H9 (cell line): ENCODE measurements at regions not wholly inside any gene's neighbourhood (a gene's known extent, or its start where the extent isn't known, plus 50 kb on each side); places are given as distances from the start of the nearest gene placed in this dataset.

Experiments used
- DNase-seq: peaks from one replicate; pipeline ENCODE4 v3.0.0-alpha.2; 2017
- H2AFZ ChIP-seq: one replicate; pipeline ENCODE4 v1.6.1; 2013; ENCODE audit warnings: mild to moderate bottlenecking, low read length, control low read depth, moderate library complexity
- H2AK5ac ChIP-seq: 2 replicates; pipeline ENCODE4 v1.6.1; 2013; ENCODE audit warnings: low read length, control low read depth, mixed read lengths; ENCODE audit not compliant: insufficient read length
- H2BK120ac ChIP-seq: one replicate; pipeline ENCODE4 v1.6.1; 2013; ENCODE audit warnings: low read depth, mild to moderate bottlenecking, low read length, control low read depth, inconsistent platforms; ENCODE audit not compliant: poor library complexity, severe bottlenecking
- H2BK12ac ChIP-seq: 2 replicates; pipeline ENCODE4 v1.6.1; 2013; ENCODE audit warnings: low read length, control low read depth, mixed read lengths, low read depth; ENCODE audit not compliant: insufficient read length
- H2BK15ac ChIP-seq: 2 replicates; pipeline ENCODE4 v1.6.1; 2013; ENCODE audit warnings: low read depth, low read length, control low read depth
- H2BK20ac ChIP-seq: one replicate; pipeline ENCODE4 v1.6.1; 2013; ENCODE audit warnings: low read depth, mild to moderate bottlenecking, low read length, control low read depth, inconsistent platforms; ENCODE audit not compliant: poor library complexity, severe bottlenecking
- H2BK5ac ChIP-seq: 2 replicates; pipeline ENCODE4 v1.6.1; 2013; ENCODE audit warnings: low read length, control low read depth, mixed read lengths; ENCODE audit not compliant: insufficient read length
- H3K14ac ChIP-seq: 2 replicates; pipeline ENCODE4 v1.6.1; 2013; ENCODE audit warnings: low read length, control low read depth; ENCODE audit not compliant: insufficient read depth
- H3K18ac ChIP-seq: 2 replicates; pipeline ENCODE4 v1.6.1; 2013; ENCODE audit warnings: low read depth, mild to moderate bottlenecking, mixed read lengths, low read length, control low read depth; ENCODE audit not compliant: insufficient read length
- H3K23ac ChIP-seq: 2 replicates; pipeline ENCODE4 v1.6.1; 2013; ENCODE audit warnings: low read length, control low read depth, mixed read lengths, low read depth; ENCODE audit not compliant: insufficient read length
- H3K23me2 ChIP-seq: 2 replicates; pipeline ENCODE4 v1.6.1; 2013; ENCODE audit warnings: low read depth, mild to moderate bottlenecking, mixed read lengths, low read length, control low read depth; ENCODE audit not compliant: insufficient read length, poor library complexity, severe bottlenecking
- H3K27ac ChIP-seq: 2 replicates; pipeline ENCODE4 v1.5.1; 2013; ENCODE audit warnings: low read length, control low read depth, mixed read lengths, low read depth; ENCODE audit not compliant: insufficient read length
- H3K27me3 ChIP-seq: 2 replicates; pipeline ENCODE4 v1.6.1; 2013; ENCODE audit warnings: low read length, control low read depth, inconsistent platforms; ENCODE audit not compliant: insufficient read depth
- H3K4ac ChIP-seq: 2 replicates; pipeline ENCODE4 v1.6.1; 2013; ENCODE audit warnings: low read depth, mild to moderate bottlenecking, control low read depth, inconsistent platforms, low read length, moderate library complexity
- H3K4me1 ChIP-seq: 2 replicates; pipeline ENCODE4 v1.6.1; 2013; ENCODE audit warnings: low read length, control low read depth, inconsistent platforms; ENCODE audit not compliant: insufficient read depth
- H3K4me2 ChIP-seq: 2 replicates; pipeline ENCODE4 v1.6.1; 2013; ENCODE audit warnings: low read length, control low read depth, mixed read lengths; ENCODE audit not compliant: insufficient read length, insufficient read depth
- H3K56ac ChIP-seq: 2 replicates; pipeline ENCODE4 v1.6.1; 2013; ENCODE audit warnings: low read depth, mild to moderate bottlenecking, mixed read lengths, low read length, control low read depth; ENCODE audit not compliant: insufficient read length
- H3K79me1 ChIP-seq: 2 replicates; pipeline ENCODE4 v1.6.1; 2013; ENCODE audit warnings: low read depth, mild to moderate bottlenecking, moderate library complexity, low read length, control low read depth, inconsistent platforms; ENCODE audit not compliant: insufficient read depth, poor library complexity, severe bottlenecking
- H3K79me2 ChIP-seq: 2 replicates; pipeline ENCODE4 v1.6.1; 2013; ENCODE audit warnings: low read length, control low read depth, inconsistent platforms; ENCODE audit not compliant: insufficient read depth
- H3K9ac ChIP-seq: 2 replicates; pipeline ENCODE4 v1.6.1; 2013; ENCODE audit warnings: low read length, control low read depth, mixed read lengths; ENCODE audit not compliant: insufficient read length; ENCODE audit errors: extremely low read depth
- H3K9me3 ChIP-seq: one replicate; pipeline ENCODE4 v1.6.1; 2013; ENCODE audit warnings: low read depth, low read length, inconsistent platforms; ENCODE audit not compliant: control insufficient read depth
- H3T11ph ChIP-seq: one replicate; pipeline ENCODE4 v1.6.1; 2013; ENCODE audit warnings: mild to moderate bottlenecking, low read length, control low read depth, inconsistent platforms
- H4K20me1 ChIP-seq: one replicate; pipeline ENCODE4 v1.6.1; 2013; ENCODE audit not compliant: control insufficient read depth, insufficient read length, insufficient read depth
- H4K5ac ChIP-seq: 2 replicates; pipeline ENCODE4 v1.6.1; 2013; ENCODE audit warnings: low read depth, mild to moderate bottlenecking, mixed read lengths, low read length, control low read depth; ENCODE audit not compliant: insufficient read length
- H4K8ac ChIP-seq: replicated peaks from 2 replicates; pipeline ENCODE4 v1.6.1; 2013; ENCODE audit warnings: low read length, control low read depth, mixed read lengths, low read depth; ENCODE audit not compliant: insufficient read length
- H4K91ac ChIP-seq: 2 replicates; pipeline ENCODE4 v1.6.1; 2013; ENCODE audit warnings: low read depth, mild to moderate bottlenecking, moderate library complexity, mixed read lengths, low read length, control low read depth; ENCODE audit not compliant: insufficient read length
- H3K27ac Mint-ChIP-seq, 3 experiments: 2 replicates in 2 of 3; 3 replicates in 1 of 3; pipeline ENCODE4 v1.8.0; 2020 to 2021; ENCODE audit warnings: mixed read lengths in 3 of 3, mild to moderate bottlenecking in 1 of 3, moderate library complexity in 1 of 3
- H3K27me3 Mint-ChIP-seq: 2 replicates; pipeline ENCODE4 v1.8.0; 2021; ENCODE audit warnings: low read depth, mild to moderate bottlenecking, moderate library complexity, mixed read lengths
- H3K36me3 Mint-ChIP-seq, 3 experiments: 2 replicates in 2 of 3; 3 replicates in 1 of 3; pipeline ENCODE4 v1.8.0; 2020 to 2021; ENCODE audit warnings: low read depth in 3 of 3, mixed read lengths in 3 of 3; ENCODE audit not compliant: insufficient read depth in 1 of 3
- H3K4me1 Mint-ChIP-seq, 2 experiments: 2 replicates each; pipeline ENCODE4 v1.8.0; 2020; ENCODE audit warnings: mixed read lengths in 2 of 2
- H3K4me3 Mint-ChIP-seq, 2 experiments: 2 replicates in 1 of 2; 3 replicates in 1 of 2; pipeline ENCODE4 v1.8.0; 2020 to 2021; ENCODE audit warnings: mild to moderate bottlenecking in 2 of 2, mixed read lengths in 2 of 2, moderate library complexity in 1 of 2
- H3K9me3 Mint-ChIP-seq, 2 experiments: 2 replicates in 1 of 2; 3 replicates in 1 of 2; pipeline ENCODE4 v1.8.0; 2020; ENCODE audit warnings: mild to moderate bottlenecking in 2 of 2, mixed read lengths in 2 of 2, moderate library complexity in 1 of 2
- CTCF ChIP-seq: fragments of 200-600 bp; sonication (generic); conservative IDR thresholded peaks from 3 replicates; pipeline ENCODE4 v1.8.0; 2021; ENCODE audit warnings: antibody characterized with exemption, mild to moderate bottlenecking
- WGBS: extraction: QIAGEN DNeasy Blood & Tissue Kit; methylation state at CpG from one replicate; pipeline ENCODE4 v1.1.7; 2013; ENCODE audit warnings: missing lambda C conversion rate, low lambda C conversion rate, mixed read lengths; ENCODE audit not compliant: insufficient read length; ENCODE audit errors: extremely low coverage; 5-methylcytosine and 5-hydroxymethylcytosine counted together

- Histone ChIP-seq H3K4me2 (no peak overlapping the region), H3K23ac (no peak overlapping the region), H3K18ac (no peak overlapping the region), H4K8ac (no peak overlapping the region), H3K23me2 (no peaks in the 10 kb centered on the region), H4K5ac (no peak overlapping the region), H3K56ac (peak overlapping the region; percentile 73), H4K20me1 (no peaks in the 10 kb centered on the region), H2BK20ac (no peak overlapping the region), H3T11ph (no peak overlapping the region), H2BK12ac (no peak overlapping the region), H4K91ac (no peak overlapping the region), H2AFZ (no peak overlapping the region), H2BK15ac (no peak overlapping the region), H3K27ac (no peak overlapping the region), H2BK5ac (no peak overlapping the region), H3K79me1 (no peaks in the 10 kb centered on the region), H2AK5ac (no peak overlapping the region), H2BK120ac (no peak overlapping the region), H3K4me1 (no peaks in the 10 kb centered on the region; the same call in 1 of the 2 replicates), H3K14ac (no peak overlapping the region; the same call in 1 of the 2 replicates), H3K27me3 (no peaks in the 10 kb centered on the region), H3K9me3 (no peaks in the 10 kb centered on the region), H3K79me2 (no peaks in the 10 kb centered on the region), H3K9ac (no peak overlapping the region), H3K4ac (no peak overlapping the region)
- no peak overlapping the region for H3K4me3 Mint-ChIP-seq
- H3K36me3 Mint-ChIP-seq: peaks cover 2 to 9% (median 4%) of the 10 kb centered on the region in 3 experiments; a peak in 5 of 7 replicates
- H3K4me1 Mint-ChIP-seq: peaks cover 6 to 13% of the 10 kb centered on the region in 2 experiments
- H3K27me3 Mint-ChIP-seq: peaks cover 3% of the 10 kb centered on the region; the same call in 1 of the 2 replicates
- TF ChIP-seq CTCF: no peak
- DNase-seq: no peak
- no CpG with 5 or more reads among the region's 5 CpGs for WGBS
- H3K9me3 Mint-ChIP-seq: peaks cover 13 to 15% of the 10 kb centered on the region in 2 experiments; a peak in 4 of 5 replicates
- H3K27ac Mint-ChIP-seq: no peak overlapping the region
Measured at GRCh38 chr16:17629936-17630335, 159.2 kb upstream of the XYLT1 start.
